GM23338 (cell line): ENCODE measurements at regions not wholly inside any gene's neighbourhood (a gene's known extent, or its start where the extent isn't known, plus 50 kb on each side); places are given as distances from the start of the nearest gene placed in this dataset.

Source experiments
- ATAC-seq: fragments of 200-7000 bp; cut with Tn5 transposase; 3 replicates; pipeline ENCODE4 v1.9.1; 2020
- DNase-seq: peaks from one replicate; pipeline ENCODE4 v3.0.0-alpha.2; 2015; ENCODE audit warnings: low spot score
- H2AFZ ChIP-seq: fragments of 200-600 bp; sonication (generic); 2 replicates; pipeline ENCODE4 v1.8.0; 2016; ENCODE audit warnings: antibody characterized with exemption, mild to moderate bottlenecking, moderate library complexity
- H3F3A ChIP-seq: fragments of 200-600 bp; sonication (generic); replicated peaks from 2 replicates; pipeline ENCODE4 v1.8.0; 2017; ENCODE audit warnings: antibody characterized with exemption, mixed run types, low read depth
- H3K27ac ChIP-seq: fragments of 200-600 bp; sonication (generic); 2 replicates; pipeline ENCODE4 v1.6.1; 2016; ENCODE audit warnings: low read depth
- H3K27me3 ChIP-seq: fragments of 200-600 bp; sonication (generic); 2 replicates; pipeline ENCODE4 v1.8.0; 2016; ENCODE audit warnings: mild to moderate bottlenecking, mixed run types, moderate library complexity; ENCODE audit not compliant: insufficient read depth
- H3K36me3 ChIP-seq: fragments of 200-600 bp; sonication (generic); 2 replicates; pipeline ENCODE4 v1.8.0; 2016; ENCODE audit warnings: mild to moderate bottlenecking; ENCODE audit not compliant: insufficient read depth
- H3K4me1 ChIP-seq: fragments of 200-600 bp; sonication (generic); 2 replicates; pipeline ENCODE4 v1.8.0; 2016; ENCODE audit warnings: mild to moderate bottlenecking, moderate library complexity; ENCODE audit not compliant: insufficient read depth
- H3K4me2 ChIP-seq: fragments of 200-600 bp; sonication (generic); 2 replicates; pipeline ENCODE4 v1.7.1; 2017; ENCODE audit warnings: mixed run types
- H3K4me3 ChIP-seq: fragments of 200-600 bp; sonication (generic); 2 replicates; pipeline ENCODE4 v1.6.1; 2016; ENCODE audit warnings: mixed run types
- H3K79me2 ChIP-seq: fragments of 200-600 bp; sonication (generic); replicated peaks from 2 replicates; pipeline ENCODE4 v1.8.0; 2017; ENCODE audit warnings: mild to moderate bottlenecking; ENCODE audit not compliant: insufficient read depth
- H3K9me2 ChIP-seq: fragments of 200-600 bp; sonication (generic); 2 replicates; pipeline ENCODE4 v1.8.0; 2017; ENCODE audit not compliant: insufficient read depth
- H4K20me1 ChIP-seq: fragments of 200-600 bp; sonication (generic); replicated peaks from 2 replicates; pipeline ENCODE4 v1.8.0; 2017; ENCODE audit warnings: mild to moderate bottlenecking; ENCODE audit not compliant: insufficient read depth
- H3K27ac Mint-ChIP-seq: 2 replicates; pipeline ENCODE4 v1.8.0; 2020; ENCODE audit warnings: inconsistent platforms, mild to moderate bottlenecking, moderate library complexity, mixed read lengths
- H3K27me3 Mint-ChIP-seq: 3 replicates; pipeline ENCODE4 v1.8.0; 2022; ENCODE audit warnings: low read depth, mild to moderate bottlenecking, moderate library complexity, mixed read lengths, inconsistent platforms; ENCODE audit not compliant: insufficient read depth, poor library complexity
- H3K36me3 Mint-ChIP-seq: 3 replicates; pipeline ENCODE4 v1.8.0; 2021; ENCODE audit warnings: low read depth, mild to moderate bottlenecking, inconsistent platforms, moderate library complexity, mixed read lengths
- H3K4me1 Mint-ChIP-seq: 3 replicates; pipeline ENCODE4 v1.8.0; 2020; ENCODE audit warnings: mild to moderate bottlenecking, inconsistent platforms, mixed read lengths
- H3K4me3 Mint-ChIP-seq: 3 replicates; pipeline ENCODE4 v1.8.0; 2021; ENCODE audit warnings: moderate library complexity, mild to moderate bottlenecking, inconsistent platforms, mixed read lengths
- H3K9me3 Mint-ChIP-seq: 3 replicates; pipeline ENCODE4 v1.8.0; 2020; ENCODE audit warnings: moderate library complexity, mild to moderate bottlenecking, inconsistent platforms, mixed read lengths
- CREB1 ChIP-seq: fragments of 250-450 bp; sonication (Bioruptor Pico); IDR thresholded peaks from 2 replicates; pipeline ENCODE4 v1.5.0; 2020; ENCODE audit warnings: low read depth, mild to moderate bottlenecking, moderate library complexity
- CTCF ChIP-seq, 2 experiments: fragments of 200-600 bp in 1 of 2; sonication (generic) in 1 of 2; conservative IDR thresholded peaks; 2 replicates each; pipeline versions ENCODE4 v1.5.1 to v1.6.1; 2016 to 2017; ENCODE audit warnings: antibody characterized with exemption in 2 of 2, low read depth in 2 of 2, mild to moderate bottlenecking in 2 of 2, moderate library complexity in 1 of 2
- ETS1 ChIP-seq: IDR thresholded peaks from 2 replicates; pipeline ENCODE4 v1.6.1; 2016; ENCODE audit warnings: antibody characterized with exemption
- EZH2 ChIP-seq: fragments of 200-600 bp; sonication (generic); IDR thresholded peaks from one replicate; pipeline ENCODE4 v1.8.0; 2017; ENCODE audit warnings: antibody characterized with exemption, mild to moderate bottlenecking, low read depth; ENCODE audit not compliant: unreplicated experiment
- EZH2phosphoT487 ChIP-seq: fragments of 200-600 bp; sonication (generic); IDR thresholded peaks from one replicate; pipeline ENCODE4 v1.8.1; 2018; ENCODE audit warnings: antibody characterized with exemption; ENCODE audit not compliant: unreplicated experiment
- JUNB ChIP-seq: IDR thresholded peaks from one replicate; pipeline ENCODE4 v1.6.1; 2016; ENCODE audit warnings: antibody characterized with exemption; ENCODE audit not compliant: unreplicated experiment
- NANOG ChIP-seq: IDR thresholded peaks from 2 replicates; pipeline ENCODE4 v1.6.1; 2016; ENCODE audit warnings: antibody characterized with exemption, borderline replicate concordance
- POLR2AphosphoS5 ChIP-seq: IDR thresholded peaks from 2 replicates; pipeline ENCODE4 v1.6.1; 2016; ENCODE audit warnings: antibody characterized with exemption, low read depth
- REST ChIP-seq: IDR thresholded peaks from one replicate; pipeline ENCODE4 v1.6.1; 2018; ENCODE audit warnings: antibody characterized with exemption; ENCODE audit not compliant: unreplicated experiment
- STAT1 ChIP-seq: IDR thresholded peaks from one replicate; pipeline ENCODE4 v1.6.1; 2016; ENCODE audit warnings: antibody characterized with exemption; ENCODE audit not compliant: unreplicated experiment
- ZNF114 ChIP-seq: fragments of 250-450 bp; sonication (Bioruptor Pico); IDR thresholded peaks from 2 replicates; pipeline ENCODE4 v1.5.0; 2020; ENCODE audit warnings: mild to moderate bottlenecking, moderate library complexity
- ZNF331 ChIP-seq: fragments of 250-450 bp; sonication (Bioruptor Pico); IDR thresholded peaks from 2 replicates; pipeline ENCODE4 v1.5.0; 2020; ENCODE audit warnings: low read depth, mild to moderate bottlenecking, moderate library complexity
- ZNF462 ChIP-seq: fragments of 250-450 bp; sonication (Bioruptor Pico); IDR thresholded peaks from 2 replicates; pipeline ENCODE4 v1.5.0; 2020; ENCODE audit warnings: mild to moderate bottlenecking, moderate library complexity

GRCh38 chr2:129758784-129759471 is 220.5 kb upstream of the RAB6C start:
- H3K27me3 Mint-ChIP-seq, result peaks cover 5% of the 10 kb centered on the region
- no peaks in the 10 kb centered on the region; the same call in 1 of the 3 replicates for H3K9me3 Mint-ChIP-seq
- Histone ChIP-seq H3K4me1 (peaks cover 17% of the 10 kb centered on the region), H3K79me2 (no peaks in the 10 kb centered on the region), H3F3A (no peaks in the 10 kb centered on the region), H3K27ac (peak overlapping the region; percentile 82; the same call in 1 of the 2 replicates), H3K4me3 (peak overlapping the region; percentile 20; the same call in 1 of the 2 replicates), H3K27me3 (no peaks in the 10 kb centered on the region), H2AFZ (peak overlapping the region; percentile 23; the same call in 1 of the 2 replicates), H3K9me2 (peaks cover 8% of the 10 kb centered on the region), H4K20me1 (no peaks in the 10 kb centered on the region), H3K4me2 (peak overlapping the region; percentile 22; the same call in 1 of the 2 replicates), H3K36me3 (no peaks in the 10 kb centered on the region)
- no peaks in the 10 kb centered on the region for H3K36me3 Mint-ChIP-seq
- peak overlapping the region; percentile 32; the same call in 1 of the 3 replicates for H3K4me3 Mint-ChIP-seq
- H3K4me1 Mint-ChIP-seq, result peaks cover 27% of the 10 kb centered on the region
- TF ChIP-seq CTCF (conservative IDR thresholded peaks at IDR 0.05; ENCODE audit: low read depth in 2 of 2), result no peak
- no peak for TF ChIP-seq EZH2
- TF ChIP-seq POLR2AphosphoS5, result no peak
- no peak for TF ChIP-seq JUNB
- TF ChIP-seq STAT1, result no peak
- TF ChIP-seq ZNF331 (CRISPR knock-in tag), result no peak
- TF ChIP-seq REST, result no peak
- no peak for TF ChIP-seq ZNF114
- no peak for TF ChIP-seq ZNF462 (CRISPR knock-in tag)
- no peak for TF ChIP-seq NANOG
- no peak for TF ChIP-seq EZH2phosphoT487
- TF ChIP-seq ETS1, result no peak
- no peak for TF ChIP-seq CREB1
- no peak for ATAC-seq
- no peak overlapping the region for H3K27ac Mint-ChIP-seq
- DNase-seq, result no peak
